OCI-LY7 (cell line): ENCODE measurements at regions not wholly inside any gene's neighbourhood (a gene's known extent, or its start where the extent isn't known, plus 50 kb on each side); places are given as distances from the start of the nearest gene placed in this dataset.
"Not testable (repeated sequence)": the region's sequence is repeated elsewhere in the genome, so short reads cannot be mapped to it uniquely, and the experiment has no call there.

Experiments
- CTCF ChIP-seq: fragments of 200-600 bp; sonication (generic); conservative IDR thresholded peaks from 2 replicates; pipeline ENCODE4 v1.5.1; 2014; ENCODE audit warnings: mild to moderate bottlenecking, antibody characterized with exemption, low read length, moderate library complexity, mixed read lengths
- EZH2phosphoT487 ChIP-seq: fragments of 200-600 bp; sonication (generic); IDR thresholded peaks from 2 replicates; pipeline ENCODE4 v1.6.1; 2018; ENCODE audit warnings: low read depth, borderline replicate concordance, mild to moderate bottlenecking, mixed run types, antibody characterized with exemption, low read length, moderate library complexity, mixed read lengths

- not testable (repeated sequence) for TF ChIP-seq CTCF, EZH2phosphoT487
These were observed 171.0 kb downstream of the TMEM121 start for GRCh38 chr14:105697414-105697813.
